Esophagus squamous epithelium (tissue), 4 donors: ENCODE measurements at regions not wholly inside any gene's neighbourhood (a gene's known extent, or its start where the extent isn't known, plus 50 kb on each side); places are given as distances from the start of the nearest gene placed in this dataset.

Experiments used
- CTCF ChIP-seq, 6 experiments: fragments of 450-650 bp in 4 of 6; fragments of 200-600 bp in 2 of 6; sonication (generic) in 2 of 6; IDR thresholded peaks; one replicate each; pipeline ENCODE4 v1.5.1; 2016 to 2019; ENCODE audit warnings: antibody characterized with exemption in 6 of 6, mild to moderate bottlenecking in 4 of 6, moderate library complexity in 4 of 6
- POLR2A ChIP-seq, 4 donors: fragments of 450-650 bp; IDR thresholded peaks; one replicate each; pipeline ENCODE4 v1.6.1; 2017; ENCODE audit warnings: antibody characterized with exemption in 4 of 4, mild to moderate bottlenecking in 4 of 4, moderate library complexity in 3 of 4

- TF ChIP-seq POLR2A (IDR thresholded peaks at IDR 0.05) (no peak), CTCF (IDR thresholded peaks at IDR 0.05) (no peak)
Measured at GRCh38 chr1:87204441-87204840, 124.2 kb upstream of the LMO4 start.
